H1 (cell line): ENCODE measurements at regions not wholly inside any gene's neighbourhood (a gene's known extent, or its start where the extent isn't known, plus 50 kb on each side); places are given as distances from the start of the nearest gene placed in this dataset.

Experiments used
- CTCF ChIA-PET: fragments of 300-600 bp; sonication (Branson Sonifier 250); formaldehyde crosslinking; loops from one replicate; lab custom pipeline; 2021; ENCODE audit not compliant: partially characterized antibody; lab: Charles Lee
- POLR2A ChIA-PET: fragments of 300-600 bp; sonication (Branson Sonifier 250); formaldehyde crosslinking; loops from one replicate; lab custom pipeline; 2021; ENCODE audit warnings: inconsistent platforms; ENCODE audit not compliant: partially characterized antibody; lab: Charles Lee
- DNase-seq, 2 experiments: peaks; one replicate each; pipeline versions ENCODE4 v3.0.0 to v3.0.0-alpha.2; 2010 to 2022; ENCODE audit warnings: low spot score in 2 of 2, low read depth in 1 of 2, mixed read lengths in 1 of 2
- FAIRE-seq: peaks from 2 replicates; lab custom pipeline; 2011; peaks lifted over from hg19 to GRCh38; lab: Jason Lieb, UNC
- H2AFZ ChIP-seq: 2 replicates; pipeline ENCODE4 v1.8.1; 2012; ENCODE audit warnings: low read length, inconsistent platforms
- H2AK5ac ChIP-seq: 2 replicates; pipeline ENCODE4 v1.6.1; 2013; ENCODE audit warnings: low read depth, low read length
- H2BK120ac ChIP-seq: replicated peaks from 2 replicates; pipeline ENCODE3; 2013; ENCODE audit warnings: low read depth, low read length, inconsistent platforms
- H2BK12ac ChIP-seq: 2 replicates; pipeline ENCODE4 v1.6.1; 2013; ENCODE audit warnings: low read depth, low read length
- H2BK15ac ChIP-seq: 2 replicates; pipeline ENCODE4 v1.6.1; 2013; ENCODE audit warnings: low read length
- H2BK20ac ChIP-seq: 2 replicates; pipeline ENCODE4 v1.6.1; 2013; ENCODE audit warnings: low read length
- H2BK5ac ChIP-seq: 2 replicates; pipeline ENCODE4 v1.6.1; 2013; ENCODE audit warnings: low read depth, low read length
- H3K14ac ChIP-seq: 2 replicates; pipeline ENCODE4 v1.6.1; 2013; ENCODE audit warnings: inconsistent platforms; ENCODE audit not compliant: insufficient read length
- H3K18ac ChIP-seq: 2 replicates; pipeline ENCODE4 v1.6.1; 2013; ENCODE audit warnings: low read length; ENCODE audit errors: extremely low read depth
- H3K23ac ChIP-seq: 2 replicates; pipeline ENCODE4 v1.6.1; 2013; ENCODE audit warnings: inconsistent platforms; ENCODE audit not compliant: insufficient read length
- H3K23me2 ChIP-seq: 2 replicates; pipeline ENCODE4 v1.6.1; 2013; ENCODE audit warnings: low read depth, low read length
- H3K27ac ChIP-seq: 2 replicates; pipeline ENCODE4 v1.6.1; 2011; ENCODE audit warnings: low read depth, low read length, inconsistent platforms
- H3K27me3 ChIP-seq, 4 experiments: replicated peaks in 1 of 4; 1 replicate in 1 of 4; 2 replicates in 3 of 4; pipeline versions ENCODE4 v1.6.1 to v1.8.1; 2011 to 2013; ENCODE audit warnings: low read length in 3 of 4, mild to moderate bottlenecking in 3 of 4, inconsistent platforms in 2 of 4, mixed read lengths in 2 of 4, moderate library complexity in 1 of 4; ENCODE audit not compliant: control insufficient read depth in 3 of 4, insufficient read depth in 3 of 4; ENCODE audit errors: extremely low read depth in 1 of 4
- H3K36me3 ChIP-seq, 4 experiments: 2 replicates each; pipeline versions ENCODE4 v1.6.1 to v1.8.1; 2011 to 2013; ENCODE audit warnings: mild to moderate bottlenecking in 4 of 4, low read length in 3 of 4, moderate library complexity in 2 of 4, control low read depth in 1 of 4, inconsistent platforms in 1 of 4; ENCODE audit not compliant: insufficient read depth in 4 of 4, control insufficient read depth in 2 of 4
- H3K4ac ChIP-seq: replicated peaks from 2 replicates; pipeline ENCODE3; 2013; ENCODE audit warnings: low read length, low read depth, mixed read lengths, inconsistent platforms; ENCODE audit not compliant: insufficient read length
- H3K4me1 ChIP-seq, 4 experiments: replicated peaks in 1 of 4; 1 replicate in 1 of 4; 2 replicates in 3 of 4; pipeline versions ENCODE4 v1.6.1 to v1.8.1; 2011 to 2013; ENCODE audit warnings: low read length in 3 of 4, inconsistent platforms in 2 of 4, mixed read lengths in 1 of 4; ENCODE audit not compliant: insufficient read depth in 4 of 4, control insufficient read depth in 3 of 4
- H3K4me2 ChIP-seq, 2 experiments: 2 replicates each; pipeline versions ENCODE4 v1.6.1 to v1.8.1; 2011 to 2013; ENCODE audit warnings: low read depth in 2 of 2, low read length in 2 of 2, control low read depth in 1 of 2, inconsistent platforms in 1 of 2, mild to moderate bottlenecking in 1 of 2; ENCODE audit not compliant: insufficient read depth in 1 of 2
- H3K4me3 ChIP-seq, 4 experiments: fragments of 200-600, 300-600 bp in 1 of 4; sonication (generic), shearing (Covaris generic), sonication (Bioruptor Twin) in 1 of 4; 2 replicates each; pipeline versions ENCODE4 v1.5.1 to v1.8.1; 2011 to 2016; ENCODE audit warnings: low read length in 4 of 4, low read depth in 3 of 4, control low read depth in 2 of 4, inconsistent platforms in 2 of 4, mild to moderate bottlenecking in 2 of 4, mixed read lengths in 1 of 4, moderate library complexity in 1 of 4; ENCODE audit not compliant: insufficient read depth in 2 of 4; ENCODE audit errors: extremely low read depth in 1 of 4
- H3K56ac ChIP-seq: replicated peaks from 2 replicates; pipeline ENCODE3; 2013; ENCODE audit warnings: low read depth, mild to moderate bottlenecking, mixed read lengths, low read length, inconsistent platforms; ENCODE audit not compliant: insufficient read length
- H3K79me1 ChIP-seq: 2 replicates; pipeline ENCODE4 v1.6.1; 2013; ENCODE audit warnings: low read depth, low read length, control low read depth
- H3K79me2 ChIP-seq, 2 experiments: 2 replicates each; pipeline versions ENCODE4 v1.6.1 to v1.8.1; 2012 to 2013; ENCODE audit warnings: low read length in 2 of 2, mild to moderate bottlenecking in 2 of 2, inconsistent platforms in 1 of 2; ENCODE audit not compliant: insufficient read depth in 2 of 2, control insufficient read depth in 1 of 2
- H3K9ac ChIP-seq, 4 experiments: replicated peaks in 1 of 4; 1 replicate in 1 of 4; 2 replicates in 3 of 4; pipeline versions ENCODE4 v1.6.1 to v1.8.1; 2011 to 2013; ENCODE audit warnings: low read depth in 3 of 4, low read length in 3 of 4, control low read depth in 2 of 4, mild to moderate bottlenecking in 2 of 4, moderate library complexity in 2 of 4, inconsistent platforms in 1 of 4; ENCODE audit errors: extremely low read depth in 1 of 4
- H3K9me3 ChIP-seq, 2 experiments: 2 replicates each; pipeline versions ENCODE4 v1.6.1 to v1.8.1; 2012 to 2013; ENCODE audit warnings: mild to moderate bottlenecking in 2 of 2, moderate library complexity in 2 of 2, control low read depth in 1 of 2, inconsistent platforms in 1 of 2, low read depth in 1 of 2, low read length in 1 of 2, mixed read lengths in 1 of 2; ENCODE audit not compliant: insufficient read depth in 2 of 2
- H4K20me1 ChIP-seq, 2 experiments: replicated peaks in 1 of 2; 2 replicates each; pipeline versions ENCODE3 to v1.8.1; 2011 to 2013; ENCODE audit warnings: inconsistent platforms in 2 of 2, low read length in 2 of 2, mild to moderate bottlenecking in 1 of 2; ENCODE audit not compliant: insufficient read depth in 2 of 2, control insufficient read depth in 1 of 2
- H4K5ac ChIP-seq: 2 replicates; pipeline ENCODE4 v1.6.1; 2013; ENCODE audit warnings: low read length, low read depth, mixed read lengths, inconsistent platforms; ENCODE audit not compliant: insufficient read length
- H4K8ac ChIP-seq: 2 replicates; pipeline ENCODE4 v1.8.0; 2013; ENCODE audit warnings: mild to moderate bottlenecking, moderate library complexity, low read length, inconsistent platforms; ENCODE audit not compliant: insufficient read depth; ENCODE audit errors: extremely low read depth
- H4K91ac ChIP-seq: replicated peaks from 2 replicates; pipeline ENCODE3; 2013; ENCODE audit warnings: low read length, mixed read lengths, inconsistent platforms; ENCODE audit not compliant: insufficient read length
- BACH1 ChIP-seq: IDR thresholded peaks from 2 replicates; pipeline ENCODE4 v1.6.1; 2012; ENCODE audit warnings: low read length, improper control_type of control experiment
- CTBP2 ChIP-seq: IDR thresholded peaks from 2 replicates; pipeline ENCODE4 v1.7.0; 2011; ENCODE audit warnings: borderline replicate concordance, mild to moderate bottlenecking, moderate library complexity, mixed read lengths, low read length; ENCODE audit not compliant: insufficient read depth, insufficient read length
- HDAC2 ChIP-seq, 2 experiments: fragments of 300-600 bp in 1 of 2; sonication (generic) in 1 of 2; IDR thresholded peaks; 2 replicates each; pipeline ENCODE4 v1.6.1; 2011 to 2012; ENCODE audit warnings: low read depth in 2 of 2, low read length in 2 of 2, mild to moderate bottlenecking in 2 of 2, moderate library complexity in 2 of 2, borderline replicate concordance in 1 of 2, inconsistent platforms in 1 of 2
- NANOG ChIP-seq: IDR thresholded peaks from 2 replicates; pipeline ENCODE4 v1.6.1; 2011; ENCODE audit warnings: low read length, low read depth, mild to moderate bottlenecking, inconsistent platforms; ENCODE audit not compliant: insufficient read depth, poor library complexity, severe bottlenecking
- NRF1 ChIP-seq: IDR thresholded peaks from 2 replicates; pipeline ENCODE4 v1.6.1; 2011; ENCODE audit warnings: mild to moderate bottlenecking, low read depth, low read length, improper control_type of control experiment
- RBBP5 ChIP-seq: IDR thresholded peaks from 2 replicates; pipeline ENCODE4 v1.7.1; 2012; ENCODE audit warnings: low read depth, mild to moderate bottlenecking, inconsistent platforms, low read length, moderate library complexity, borderline replicate concordance
- RFX5 ChIP-seq: IDR thresholded peaks from 2 replicates; pipeline ENCODE4 v1.6.1; 2011; ENCODE audit warnings: low read depth, low read length, improper control_type of control experiment, borderline replicate concordance
- SIX5 ChIP-seq: IDR thresholded peaks from 2 replicates; pipeline ENCODE4 v1.6.1; 2011; ENCODE audit warnings: mild to moderate bottlenecking, low read depth, low read length
- SUZ12 ChIP-seq: fragments of 200-600 bp; sonication (generic); IDR thresholded peaks from 2 replicates; pipeline ENCODE4 v1.6.1; 2012; ENCODE audit warnings: mild to moderate bottlenecking, inconsistent platforms, low read length, moderate library complexity, mixed read lengths
- TBP ChIP-seq: IDR thresholded peaks from 2 replicates; pipeline ENCODE4 v1.6.1; 2011; ENCODE audit warnings: low read depth, low read length, improper control_type of control experiment
- WGBS, 2 experiments: shearing (Covaris generic) in 1 of 2; methylation state at CpG; one replicate each; pipeline versions ENCODE4 v1.1.6 to v1.1.7; 2013 to 2015; ENCODE audit warnings: low lambda C conversion rate in 2 of 2, mixed read lengths in 2 of 2, inconsistent platforms in 1 of 2, low coverage in 1 of 2, missing lambda C conversion rate in 1 of 2; ENCODE audit not compliant: insufficient replicate concordance in 2 of 2, insufficient coverage in 1 of 2, insufficient read length in 1 of 2; ENCODE audit errors: extremely low coverage in 1 of 2, missing lambda C conversion rate in 1 of 2; 5-methylcytosine and 5-hydroxymethylcytosine counted together

DNA sequence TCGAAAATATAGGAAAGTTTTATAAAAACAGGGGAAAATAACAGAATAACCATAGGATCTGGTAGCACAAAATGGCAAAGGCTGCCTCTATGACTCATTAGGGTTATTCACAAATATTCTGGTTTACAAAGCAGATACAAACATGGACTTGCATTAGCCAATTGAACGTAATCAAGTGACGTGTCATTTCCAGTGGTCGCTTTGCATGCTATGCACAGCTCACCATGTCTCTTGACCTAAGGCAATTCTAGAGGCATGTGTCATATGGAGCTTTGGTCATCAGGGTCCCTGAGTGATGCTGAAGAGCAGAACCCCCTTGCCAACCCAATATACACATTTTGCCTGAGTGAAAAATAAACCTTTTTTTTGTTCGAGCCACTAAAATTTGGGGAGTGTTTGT, 158.8 kb downstream of the TMEM161B start:
- Histone ChIP-seq H3K4me1 (no peaks in the 10 kb centered on the region), H2BK120ac (no peak overlapping the region), H4K8ac (no peak overlapping the region), H3K18ac (no peak overlapping the region), H3K9me3 (no peaks in the 10 kb centered on the region), H3K9ac (no peak overlapping the region), H3K27ac (no peak overlapping the region), H3K23me2 (no peaks in the 10 kb centered on the region), H2BK5ac (no peak overlapping the region), H4K5ac (no peak overlapping the region), H3K14ac (no peak overlapping the region), H3K79me1 (no peaks in the 10 kb centered on the region), H3K4me2 (no peak overlapping the region), H2BK20ac (no peak overlapping the region), H3K79me2 (no peaks in the 10 kb centered on the region), H3K27me3 (no peaks in the 10 kb centered on the region), H3K36me3 (no peaks in the 10 kb centered on the region), H3K4me3 (no peak overlapping the region), H2BK12ac (no peak overlapping the region), H2BK15ac (no peak overlapping the region), H3K56ac (no peak overlapping the region), H2AFZ (no peak overlapping the region), H4K20me1 (no peaks in the 10 kb centered on the region), H3K23ac (no peak overlapping the region), H4K91ac (no peak overlapping the region), H2AK5ac (no peak overlapping the region), H3K4ac (no peak overlapping the region)
- 91% methylated on average over 5 of the region's 5 CpGs; no CpG with 5 or more reads in 1 of the 2 experiments for WGBS, 2 experiments
- CTCF ChIA-PET, result interaction anchor here (1.3 kb wide), 1 partner anchor 581 kb away, joined by 3 read pairs; no protein-coding TSS in a partner anchor
- FAIRE-seq, result no peak
- POLR2A ChIA-PET, result no interaction called here
- TF ChIP-seq HDAC2 (IDR thresholded peaks at IDR 0.05; ENCODE audit: borderline replicate concordance in 1 of 2, low read depth in 2 of 2, low read length in 2 of 2), result no peak
- no peak for TF ChIP-seq NRF1
- no peak for TF ChIP-seq CTBP2
- TF ChIP-seq SUZ12, result no peak
- TF ChIP-seq SIX5, result no peak
- TF ChIP-seq RFX5, result no peak
- TF ChIP-seq NANOG, result no peak
- TF ChIP-seq TBP, result no peak
- no peak for TF ChIP-seq RBBP5
- TF ChIP-seq BACH1, result no peak
- DNase-seq, result no peak
